NT2/D1 (cell line): ENCODE measurements at regions not wholly inside any gene's neighbourhood (a gene's known extent, or its start where the extent isn't known, plus 50 kb on each side); places are given as distances from the start of the nearest gene placed in this dataset.

ENCODE experiments used
- YY1 ChIP-seq: IDR thresholded peaks from 2 replicates; pipeline ENCODE4 v1.6.1; 2011; ENCODE audit not compliant: insufficient read length, insufficient read depth
- ZNF274 ChIP-seq: IDR thresholded peaks from 2 replicates; pipeline ENCODE4 v1.6.1; 2011; ENCODE audit warnings: mild to moderate bottlenecking, low read depth, low read length

GRCh38 chr13:111508902-111509509 lies 188.6 kb downstream of the TEX29 start:
- TF ChIP-seq YY1 (no peak), ZNF274 (no peak)
